BJ (cell line): ENCODE measurements at regions not wholly inside any gene's neighbourhood (a gene's known extent, or its start where the extent isn't known, plus 50 kb on each side); places are given as distances from the start of the nearest gene placed in this dataset.
"Not testable (repeated sequence)": the region's sequence is repeated elsewhere in the genome, so short reads cannot be mapped to it uniquely, and the experiment has no call there.

Experiments
- CTCF ChIA-PET: fragments of 350-600 bp; formaldehyde crosslinking; extraction: SDS; loops from one replicate; lab custom pipeline; 2021; ENCODE audit warnings: antibody characterized with exemption, inconsistent platforms; lab: Yijun Ruan, JAX
- POLR2A ChIA-PET: fragments of 300-600 bp; sonication (Branson Sonifier 250); formaldehyde crosslinking; extraction: SDS; loops from one replicate; lab custom pipeline; 2021; ENCODE audit warnings: antibody characterized with exemption; lab: Charles Lee
- DNase-seq: peaks from one replicate; pipeline ENCODE4 v3.0.0-alpha.2; 2011; ENCODE audit warnings: low read depth
- H3K27me3 ChIP-seq: 2 replicates; pipeline ENCODE4 v1.6.0; 2011; ENCODE audit warnings: low read length; ENCODE audit not compliant: control insufficient read depth, insufficient read depth
- H3K36me3 ChIP-seq: 2 replicates; pipeline ENCODE4 v1.5.1; 2011; ENCODE audit warnings: low read length; ENCODE audit not compliant: control insufficient read depth, insufficient read depth
- H3K4me3 ChIP-seq: 2 replicates; pipeline ENCODE4 v1.5.1; 2011; ENCODE audit warnings: low read depth, mild to moderate bottlenecking, control low read depth, low read length
- CTCF ChIP-seq: IDR thresholded peaks from 2 replicates; pipeline ENCODE4 v1.5.1; 2011; ENCODE audit warnings: low read depth, mild to moderate bottlenecking, control low read depth, inconsistent platforms, low read length, moderate library complexity; ENCODE audit not compliant: insufficient read depth

- H3K4me3 ChIP-seq = no peak overlapping the region
- no peaks in the 10 kb centered on the region for H3K27me3 ChIP-seq
- DNase-seq = no peak
- H3K36me3 ChIP-seq = no peaks in the 10 kb centered on the region
- POLR2A ChIA-PET = no interaction called here
- no peak for TF ChIP-seq CTCF
- CTCF ChIA-PET = no interaction called here
Observed at GRCh38 chr1:118461154-118461553, 276.1 kb upstream of the SPAG17 start.

DNA sequence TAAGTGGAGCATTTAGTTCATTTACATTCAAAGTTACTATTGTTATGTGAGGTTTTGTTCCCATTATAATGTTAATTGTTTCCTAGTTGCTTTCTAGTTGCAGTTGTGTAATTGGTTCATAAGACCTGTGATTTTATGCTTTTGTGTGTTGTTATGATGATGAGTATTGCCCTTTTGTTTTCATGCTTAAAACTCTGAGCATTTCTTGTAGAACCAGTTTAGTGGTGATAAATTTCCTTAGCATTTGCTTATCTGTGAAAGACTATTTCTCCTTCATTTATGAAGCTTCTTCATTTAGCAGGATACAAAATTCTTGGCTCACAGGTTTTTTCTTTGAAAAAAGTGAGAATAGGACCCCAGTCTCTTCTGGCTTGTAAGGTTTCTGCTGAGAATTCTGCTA lies 274.8 kb upstream of the SPAG17 start:
- H3K4me3 ChIP-seq = no peak overlapping the region
- POLR2A ChIA-PET = no interaction called here
- CTCF ChIA-PET = no interaction called here
- no peak for TF ChIP-seq CTCF
- H3K36me3 ChIP-seq = no peaks in the 10 kb centered on the region
- DNase-seq = no peak
- H3K27me3 ChIP-seq = no peaks in the 10 kb centered on the region

- H3K27me3 ChIP-seq, DNase-seq, H3K36me3 ChIP-seq, H3K4me3 ChIP-seq, CTCF ChIA-PET, POLR2A ChIA-PET: not testable (repeated sequence)
Observed at GRCh38 chr1:118453856-118454255, 268.8 kb upstream of the SPAG17 start.

DNA sequence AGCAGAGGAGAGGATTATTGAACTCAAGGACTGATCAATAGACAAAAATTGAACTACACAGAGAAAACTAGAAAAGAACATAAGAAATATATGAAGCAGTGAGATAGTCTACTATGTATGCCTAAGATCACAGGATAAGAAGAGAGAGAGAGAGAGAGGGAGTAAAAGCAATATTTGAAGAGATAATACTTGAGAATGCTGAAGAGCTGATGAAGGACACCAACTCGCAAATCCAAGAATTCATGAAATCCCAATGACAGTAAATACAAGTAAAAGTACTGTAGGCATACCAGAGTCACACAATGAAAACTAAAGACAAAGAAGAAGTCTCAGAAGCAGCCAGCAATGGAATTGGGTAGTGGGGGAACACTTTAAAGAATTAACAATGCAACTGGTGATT lies 260.1 kb upstream of the SPAG17 start:
- POLR2A ChIA-PET = no interaction called here

GRCh38 chr1:118442214-118442613 lies 257.2 kb upstream of the SPAG17 start:
- no peak for TF ChIP-seq CTCF
- Histone ChIP-seq H3K36me3 (no peaks in the 10 kb centered on the region), H3K4me3 (no peak overlapping the region), H3K27me3 (no peaks in the 10 kb centered on the region)
- ChIA-PET CTCF (interaction anchor here (0.7 kb wide), 1 partner anchor 1892 kb away, joined by 4 read pairs; no protein-coding TSS in a partner anchor), POLR2A (no interaction called here)
- no peak for DNase-seq

More for the DNA sequence above, 260.1 kb upstream of the SPAG17 start:
- CTCF ChIA-PET = interaction anchor here (0.6 kb wide), 1 partner anchor 262 kb away, joined by 3 read pairs; no protein-coding TSS in a partner anchor
- DNase-seq = no peak
- no peaks in the 10 kb centered on the region for H3K36me3 ChIP-seq
- H3K27me3 ChIP-seq = no peaks in the 10 kb centered on the region
- no peak for TF ChIP-seq CTCF
- no peak overlapping the region for H3K4me3 ChIP-seq

GRCh38 chr1:118437664-118438063 lies 252.6 kb upstream of the SPAG17 start:
- POLR2A ChIA-PET = no interaction called here
- no peak for TF ChIP-seq CTCF
- H3K36me3 ChIP-seq = no peaks in the 10 kb centered on the region
- DNase-seq = no peak
- H3K27me3 ChIP-seq = no peaks in the 10 kb centered on the region
- H3K4me3 ChIP-seq = no peak overlapping the region
- CTCF ChIA-PET = no interaction called here
